Activated T-cell treated with anti-CD3 and anti-CD28 coated beads, Interleukin-2, amount 50 U/mL, for 72 hours (primary cell): ENCODE measurements at regions not wholly inside any gene's neighbourhood (a gene's known extent, or its start where the extent isn't known, plus 50 kb on each side); places are given as distances from the start of the nearest gene placed in this dataset.
"Not testable (repeated sequence)": the region's sequence is repeated elsewhere in the genome, so short reads cannot be mapped to it uniquely, and the experiment has no call there.

ENCODE experiments used
- ATAC-seq, 2 donors: fragments of 150-1000 bp; cut with Tn5 transposase; replicated peaks in 1 of 2; 2 replicates each; pipeline ENCODE4 v1.10.0; 2021; ENCODE audit warnings: moderate library complexity in 2 of 2, mild to moderate bottlenecking in 1 of 2
- DNase-seq, 2 donors: peaks; one replicate each; pipeline ENCODE4 v3.0.0; 2021 to 2022; ENCODE audit warnings: mixed read lengths in 1 of 2
- H3K27ac Mint-ChIP-seq: one replicate; pipeline ENCODE4 v1.8.0; 2022; ENCODE audit warnings: mild to moderate bottlenecking, moderate library complexity, mixed read lengths
- H3K27me3 Mint-ChIP-seq: one replicate; pipeline ENCODE4 v1.8.0; 2022; ENCODE audit warnings: low read depth, mixed read lengths
- H3K36me3 Mint-ChIP-seq, 2 donors: one replicate each; pipeline ENCODE4 v1.8.0; 2022; ENCODE audit warnings: mixed read lengths in 2 of 2, mild to moderate bottlenecking in 1 of 2; ENCODE audit not compliant: insufficient read depth in 2 of 2
- H3K4me1 Mint-ChIP-seq: one replicate; pipeline ENCODE4 v1.8.0; 2022; ENCODE audit warnings: low read depth, mixed read lengths
- H3K4me3 Mint-ChIP-seq, 2 donors: one replicate each; pipeline ENCODE4 v1.8.0; 2022; ENCODE audit warnings: mild to moderate bottlenecking in 2 of 2, mixed read lengths in 2 of 2, moderate library complexity in 2 of 2
- H3K9me3 Mint-ChIP-seq, 2 donors: one replicate each; pipeline ENCODE4 v1.8.0; 2022; ENCODE audit warnings: mixed read lengths in 2 of 2

DNA sequence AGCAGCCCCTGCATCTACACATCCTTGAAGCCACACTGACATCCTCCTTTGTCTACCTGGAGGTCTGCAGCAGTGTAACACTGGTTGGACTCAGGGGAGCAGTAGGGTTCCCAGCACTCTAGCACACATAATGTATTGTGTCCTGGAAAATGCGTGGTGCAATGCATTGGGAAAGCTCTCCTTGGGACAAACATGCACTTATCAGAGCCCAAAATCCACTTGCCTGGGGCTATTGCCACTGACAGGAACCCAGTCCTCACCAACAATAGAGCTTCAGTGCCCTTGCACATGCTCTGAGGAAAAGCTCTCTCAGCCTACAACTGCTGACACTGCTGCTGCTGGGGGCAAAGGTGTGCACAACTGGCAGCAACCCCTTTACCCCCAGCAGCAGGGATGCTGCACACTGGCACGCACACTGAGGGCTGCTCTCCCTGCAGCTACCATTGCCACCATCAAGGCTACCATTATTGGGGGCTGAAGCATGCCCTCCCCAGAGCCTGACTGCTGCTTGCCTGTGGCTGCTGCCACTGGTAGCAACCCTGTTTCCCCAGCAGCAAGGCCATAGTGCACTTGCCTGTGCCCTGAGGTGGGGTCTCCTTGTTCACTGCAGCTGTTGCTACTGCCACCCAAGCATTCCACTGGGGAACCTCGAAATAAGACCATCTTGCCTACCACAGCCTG lies 221.9 kb downstream of the SLC38A4 start:
- peaks cover 20 to 25% of the 10 kb centered on the region in 2 donors for H3K36me3 Mint-ChIP-seq

DNA sequence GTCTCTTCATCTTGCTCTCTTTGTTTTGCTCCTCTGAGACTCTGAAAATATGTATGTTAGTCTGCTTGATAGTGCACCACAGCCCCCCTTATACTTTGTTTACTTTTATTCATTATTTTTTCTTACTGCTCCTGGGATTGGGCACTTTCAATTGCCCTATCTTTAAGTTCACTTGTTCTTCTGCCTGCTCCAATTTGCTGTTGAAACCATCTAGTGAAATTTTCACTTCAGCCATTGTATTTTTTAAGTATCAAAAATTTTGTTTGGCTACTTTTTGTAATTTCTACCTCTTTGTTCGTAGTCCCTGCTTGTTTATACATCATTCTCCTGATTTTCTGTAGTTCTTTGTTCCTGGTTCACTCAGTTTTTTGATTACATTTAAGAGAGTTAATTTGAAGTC lies 223.3 kb downstream of the SLC38A4 start:
- ATAC-seq = no peak
- Mint-ChIP-seq H3K4me1 (no peaks in the 10 kb centered on the region), H3K4me3 (no peak overlapping the region), H3K27me3 (no peaks in the 10 kb centered on the region), H3K27ac (no peak overlapping the region), H3K36me3 (peaks cover 26 to 29% of the 10 kb centered on the region in 2 donors), H3K9me3 (peaks cover 18 to 26% of the 10 kb centered on the region in 2 donors)
- DNase-seq = no peak

More for the DNA sequence above, 221.9 kb downstream of the SLC38A4 start:
- H3K27me3 Mint-ChIP-seq = no peaks in the 10 kb centered on the region
- H3K4me3 Mint-ChIP-seq = no peak overlapping the region
- no peak overlapping the region for H3K27ac Mint-ChIP-seq
- DNase-seq (no peak), ATAC-seq (no peak)
- peaks cover 13 to 25% of the 10 kb centered on the region in 2 donors for H3K9me3 Mint-ChIP-seq
- peaks cover 8% of the 10 kb centered on the region for H3K4me1 Mint-ChIP-seq

DNA sequence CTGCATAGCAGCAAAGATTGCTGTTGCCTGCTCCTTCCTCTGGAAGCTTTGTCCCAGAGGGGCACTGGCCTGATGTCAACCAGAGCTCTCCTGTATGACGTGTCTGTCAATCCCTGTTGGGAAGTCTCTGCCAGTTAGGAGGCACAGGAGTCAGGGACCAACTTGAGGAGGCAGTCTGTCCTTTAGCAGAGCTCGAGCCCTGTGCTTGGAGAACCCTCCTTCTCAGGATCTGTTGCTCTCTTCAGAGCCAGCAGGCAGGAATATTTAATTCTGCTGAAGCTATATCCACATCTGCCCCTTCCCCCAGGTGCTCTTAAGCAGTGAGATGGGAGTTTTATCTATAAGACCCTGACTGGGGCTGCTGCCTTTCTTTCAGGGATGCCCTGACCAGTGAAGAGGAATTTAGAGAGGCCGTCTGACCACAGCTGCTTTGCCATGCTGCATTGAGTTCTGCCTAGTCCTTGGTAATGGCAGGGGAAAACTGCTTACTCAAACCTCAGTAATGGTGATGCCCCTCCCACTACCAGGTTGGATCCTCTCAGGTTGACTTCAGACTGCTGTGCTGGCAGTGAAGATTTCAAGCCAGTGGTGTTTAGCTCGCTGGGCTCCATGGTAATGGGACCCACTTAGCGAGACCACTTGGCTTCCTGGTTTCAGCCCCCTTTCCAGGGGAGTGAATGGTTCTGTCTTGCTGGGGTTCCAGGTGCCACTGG lies 218.6 kb upstream of the SLC38A2 start:
- H3K27me3 Mint-ChIP-seq = no peaks in the 10 kb centered on the region
- no peak for DNase-seq
- peaks cover 12% of the 10 kb centered on the region for H3K4me1 Mint-ChIP-seq
- no peak overlapping the region for H3K4me3 Mint-ChIP-seq
- peaks cover 10 to 13% of the 10 kb centered on the region in 2 donors for H3K9me3 Mint-ChIP-seq
- H3K36me3 Mint-ChIP-seq = peaks cover 15 to 17% of the 10 kb centered on the region in 2 donors
- no peak overlapping the region for H3K27ac Mint-ChIP-seq
- no peak for ATAC-seq

- Mint-ChIP-seq H3K4me3 (peak overlapping the region in 1 of 2 donors; percentile 20), H3K27ac (no peak overlapping the region), H3K9me3 (peaks cover 26% of the 10 kb centered on the region in 2 donors)
Measured at GRCh38 chr12:46585854-46586621, 213.5 kb upstream of the SLC38A2 start.

GRCh38 chr12:46584098-46584497 lies 211.5 kb upstream of the SLC38A2 start:
- peaks cover 25% of the 10 kb centered on the region for H3K4me1 Mint-ChIP-seq
- H3K9me3 Mint-ChIP-seq = peaks cover 26% of the 10 kb centered on the region in 2 donors
- not testable (repeated sequence) for H3K4me3 Mint-ChIP-seq, ATAC-seq, H3K27ac Mint-ChIP-seq, DNase-seq, H3K27me3 Mint-ChIP-seq
- peaks cover 30 to 36% of the 10 kb centered on the region in 2 donors for H3K36me3 Mint-ChIP-seq

More at GRCh38 chr12:46585854-46586621, 213.5 kb upstream of the SLC38A2 start:
- Mint-ChIP-seq H3K27me3 (no peaks in the 10 kb centered on the region), H3K4me1 (peaks cover 25% of the 10 kb centered on the region), H3K36me3 (peaks cover 32 to 35% of the 10 kb centered on the region in 2 donors)
- DNase-seq (peak; percentile 6 to 31), ATAC-seq (no peak)

- Mint-ChIP-seq H3K36me3 (peaks cover 26 to 30% of the 10 kb centered on the region in 2 donors), H3K4me1 (peaks cover 21% of the 10 kb centered on the region), H3K9me3 (peaks cover 18 to 21% of the 10 kb centered on the region in 2 donors)
- not testable (repeated sequence) for ATAC-seq, H3K4me3 Mint-ChIP-seq, H3K27me3 Mint-ChIP-seq, DNase-seq, H3K27ac Mint-ChIP-seq
Measured at GRCh38 chr12:46581990-46582389, 209.4 kb upstream of the SLC38A2 start.

DNA sequence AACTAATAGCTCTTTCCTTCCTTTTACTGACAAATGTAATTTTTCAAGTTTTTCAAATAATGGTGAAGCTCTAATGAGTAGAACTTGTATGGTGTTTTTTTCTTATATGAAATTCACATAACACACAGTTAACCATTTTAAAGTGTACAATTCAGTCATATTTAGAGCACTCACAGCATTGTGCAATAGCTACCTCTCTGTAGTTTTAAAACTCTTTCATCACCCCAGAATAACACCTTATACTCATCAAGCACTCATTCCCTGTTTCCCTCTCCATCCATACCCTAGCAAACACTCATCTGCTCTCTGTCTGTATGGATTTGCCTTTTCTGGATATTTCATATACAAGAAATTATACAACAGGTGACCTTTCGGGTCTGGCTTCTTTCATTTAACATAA lies 207.9 kb upstream of the SLC38A2 start:
- Mint-ChIP-seq H3K27me3 (no peaks in the 10 kb centered on the region), H3K9me3 (peaks cover 18 to 21% of the 10 kb centered on the region in 2 donors), H3K4me1 (peaks cover 6% of the 10 kb centered on the region), H3K4me3 (no peak overlapping the region), H3K27ac (no peak overlapping the region), H3K36me3 (peaks cover 26 to 30% of the 10 kb centered on the region in 2 donors)
- ATAC-seq (no peak), DNase-seq (no peak)

DNA sequence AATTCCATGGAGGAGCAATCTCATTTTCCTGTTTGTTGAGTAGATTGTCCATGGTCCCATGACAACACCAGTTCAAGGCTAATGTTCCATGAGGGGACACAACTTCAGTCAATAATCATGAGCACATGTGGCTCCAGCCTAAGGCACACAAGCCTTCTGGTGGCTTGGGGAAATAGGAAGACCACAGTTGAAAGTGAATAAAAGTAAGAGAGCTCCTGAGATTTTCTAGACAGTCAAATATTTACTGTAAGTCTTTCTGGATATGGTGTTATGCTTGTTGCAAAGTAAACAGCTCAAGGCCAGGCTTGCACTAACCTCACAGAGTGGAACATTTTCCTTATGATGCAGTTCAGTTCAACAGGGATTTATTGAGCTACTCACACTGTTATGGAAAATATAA lies 206.9 kb upstream of the SLC38A2 start:
- Mint-ChIP-seq H3K36me3 (peaks cover 18 to 24% of the 10 kb centered on the region in 2 donors), H3K4me1 (peaks cover 4% of the 10 kb centered on the region), H3K27me3 (no peaks in the 10 kb centered on the region), H3K4me3 (no peak overlapping the region), H3K9me3 (peaks cover 14 to 16% of the 10 kb centered on the region in 2 donors), H3K27ac (no peak overlapping the region)
- ATAC-seq (no peak), DNase-seq (no peak)

DNA sequence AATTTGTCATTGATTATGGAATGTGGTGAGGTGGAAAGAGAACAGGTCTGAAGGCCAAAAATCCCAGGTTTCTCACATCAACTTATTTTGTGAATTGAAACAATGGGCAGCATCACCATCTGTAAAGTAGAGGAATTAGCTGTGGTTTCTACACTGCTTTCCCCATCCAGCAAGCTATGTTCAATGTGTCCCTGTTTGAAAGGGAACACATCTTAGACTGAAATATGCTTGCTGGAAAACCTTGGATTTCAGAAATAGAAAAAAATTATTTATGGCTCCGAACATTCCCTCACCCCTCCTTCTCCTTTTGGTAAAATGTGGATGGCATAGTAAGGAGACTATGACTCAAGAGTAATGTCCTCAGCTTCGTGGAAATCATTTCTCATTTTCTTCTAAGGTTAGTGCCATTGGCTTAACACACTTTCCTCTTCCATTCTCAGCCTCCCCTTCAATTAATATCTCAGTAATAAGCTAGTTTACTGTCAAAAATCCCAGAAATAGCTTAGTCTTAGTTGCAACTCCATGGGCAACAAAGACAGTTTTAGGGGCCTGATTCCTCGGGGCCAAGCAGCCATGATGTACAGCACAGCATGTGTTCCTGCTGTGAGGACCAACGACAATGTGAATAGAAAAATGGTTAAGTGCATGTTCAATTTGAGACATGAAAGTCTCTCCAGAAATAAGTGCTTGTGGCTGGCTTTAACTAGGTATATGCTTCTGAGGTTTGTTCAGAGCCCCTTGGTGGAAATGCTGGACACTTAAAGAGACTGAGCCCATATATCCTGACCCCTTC lies 205.8 kb upstream of the SLC38A2 start:
- peaks cover 9 to 14% of the 10 kb centered on the region in 2 donors for H3K36me3 Mint-ChIP-seq
- H3K27ac Mint-ChIP-seq = no peak overlapping the region
- H3K9me3 Mint-ChIP-seq = peaks cover 6 to 9% of the 10 kb centered on the region in 2 donors
- no peak overlapping the region for H3K4me3 Mint-ChIP-seq
- peaks cover 2% of the 10 kb centered on the region for H3K4me1 Mint-ChIP-seq
- no peaks in the 10 kb centered on the region for H3K27me3 Mint-ChIP-seq
- no peak for ATAC-seq
- DNase-seq = no peak

DNA sequence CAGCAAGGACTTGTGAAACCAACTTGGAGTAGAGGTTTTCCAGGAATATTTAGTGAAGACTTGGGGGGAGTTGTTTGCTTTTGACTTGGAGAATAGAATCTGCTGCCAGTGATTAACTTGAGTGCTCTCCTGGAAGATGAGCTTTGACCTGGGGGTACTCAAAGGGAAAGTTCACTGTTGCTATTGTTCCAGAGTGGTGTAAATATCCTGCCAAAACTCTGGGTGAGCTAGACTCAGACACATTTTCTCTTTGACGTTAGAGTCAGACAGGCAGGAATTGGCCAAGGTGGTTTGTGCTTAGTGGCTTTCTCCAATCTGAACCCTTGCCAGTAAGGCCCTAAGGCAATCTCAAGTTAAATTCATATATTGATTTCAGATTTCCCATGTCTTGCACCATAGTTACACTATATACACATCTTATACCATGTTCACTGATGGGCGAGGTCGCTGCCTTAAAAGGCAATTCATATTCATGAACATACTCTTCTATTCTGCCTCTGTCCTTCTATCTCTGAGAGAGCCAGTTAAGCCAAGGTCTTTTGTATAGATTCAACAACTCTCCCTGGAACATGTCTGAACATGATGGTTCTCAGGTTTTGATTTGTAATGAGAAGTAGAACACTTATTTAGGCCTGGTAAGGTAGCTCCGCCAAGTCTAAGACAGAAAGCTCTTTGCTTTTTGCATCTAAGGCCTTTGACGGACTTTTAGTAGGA lies 204.6 kb upstream of the SLC38A2 start:
- H3K36me3 Mint-ChIP-seq = peaks cover 4 to 6% of the 10 kb centered on the region in 2 donors
- H3K4me3 Mint-ChIP-seq = no peak overlapping the region
- ATAC-seq (no peak), DNase-seq (no peak)
- H3K27ac Mint-ChIP-seq = no peak overlapping the region
- no peaks in the 10 kb centered on the region for H3K4me1 Mint-ChIP-seq
- H3K27me3 Mint-ChIP-seq = no peaks in the 10 kb centered on the region
- H3K9me3 Mint-ChIP-seq = peaks cover 0 to 2% of the 10 kb centered on the region in 2 donors

DNA sequence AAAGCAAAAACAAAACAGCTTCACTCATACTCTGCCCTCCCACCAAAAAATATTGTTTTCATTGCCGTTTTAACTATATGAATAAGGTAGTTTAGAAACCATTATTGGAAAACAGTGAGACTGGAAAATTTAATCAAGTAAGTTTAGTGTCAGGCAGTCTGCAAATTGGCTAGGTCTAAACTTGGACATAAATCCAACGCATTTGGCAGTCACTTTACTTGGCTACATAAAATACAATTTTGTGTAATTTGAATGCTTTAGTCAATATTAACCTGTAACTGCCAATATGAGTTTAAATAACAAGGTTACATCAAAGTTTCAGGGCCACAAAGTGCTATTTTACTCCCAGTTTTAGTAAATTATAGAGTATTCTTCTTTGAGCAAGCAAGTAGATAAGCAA lies 202.3 kb upstream of the SLC38A2 start:
- Mint-ChIP-seq H3K4me3 (no peak overlapping the region), H3K27ac (no peak overlapping the region), H3K36me3 (no peaks in the 10 kb centered on the region), H3K9me3 (no peaks in the 10 kb centered on the region), H3K4me1 (no peaks in the 10 kb centered on the region), H3K27me3 (no peaks in the 10 kb centered on the region)
- ATAC-seq (no peak), DNase-seq (no peak)

- H3K9me3 Mint-ChIP-seq = peaks cover 4 to 5% of the 10 kb centered on the region in 2 donors
- no peak for ATAC-seq
- no peaks in the 10 kb centered on the region for H3K27me3 Mint-ChIP-seq
- no peak overlapping the region for H3K27ac Mint-ChIP-seq
- DNase-seq = no peak
- H3K36me3 Mint-ChIP-seq = peaks cover 4 to 13% of the 10 kb centered on the region in 2 donors
- no peak overlapping the region for H3K4me3 Mint-ChIP-seq
- no peaks in the 10 kb centered on the region for H3K4me1 Mint-ChIP-seq
Measured at GRCh38 chr12:46573347-46573658, 200.7 kb upstream of the SLC38A2 start.
